Aorta (tissue), 5 donors: ENCODE measurements at regions not wholly inside any gene's neighbourhood (a gene's known extent, or its start where the extent isn't known, plus 50 kb on each side); places are given as distances from the start of the nearest gene placed in this dataset.

Experiments used
- ATAC-seq: fragments of 200-7000 bp; cut with Tn5 transposase; one replicate; pipeline ENCODE4 v1.9.1; 2022; ENCODE audit warnings: moderate library complexity; ENCODE audit not compliant: low FRiP score
- DNase-seq, 2 donors: peaks; one replicate each; pipeline ENCODE4 v3.0.0-alpha.2; 2020
- H3K27ac ChIP-seq, 2 donors: one replicate each; pipeline ENCODE4 v1.5.1; 2013; ENCODE audit warnings: low read length in 2 of 2, mild to moderate bottlenecking in 2 of 2, moderate library complexity in 2 of 2, control low read depth in 1 of 2, inconsistent platforms in 1 of 2, low read depth in 1 of 2
- H3K27me3 ChIP-seq, 2 donors: one replicate each; pipeline ENCODE4 v1.6.1; 2013; ENCODE audit warnings: control low read depth in 1 of 2, low read length in 1 of 2, mild to moderate bottlenecking in 1 of 2, moderate library complexity in 1 of 2; ENCODE audit not compliant: insufficient read depth in 2 of 2, control insufficient read depth in 1 of 2
- H3K36me3 ChIP-seq, 2 donors: one replicate each; pipeline ENCODE4 v1.6.1; 2013; ENCODE audit warnings: control low read depth in 1 of 2, low read length in 1 of 2, mild to moderate bottlenecking in 1 of 2; ENCODE audit not compliant: insufficient read depth in 2 of 2, control insufficient read depth in 1 of 2
- H3K4me1 ChIP-seq, 2 donors: one replicate each; pipeline ENCODE4 v1.6.1; 2013; ENCODE audit warnings: low read length in 2 of 2, control low read depth in 1 of 2, mild to moderate bottlenecking in 1 of 2, moderate library complexity in 1 of 2; ENCODE audit not compliant: insufficient read depth in 2 of 2, control insufficient read depth in 1 of 2
- H3K4me3 ChIP-seq, 2 donors: one replicate each; pipeline ENCODE4 v1.5.1; 2013; ENCODE audit warnings: low read length in 2 of 2, control low read depth in 1 of 2, mild to moderate bottlenecking in 1 of 2
- H3K9me3 ChIP-seq: one replicate; pipeline ENCODE4 v1.6.1; 2013; ENCODE audit warnings: mild to moderate bottlenecking, low read length; ENCODE audit not compliant: control insufficient read depth
- WGBS, 2 donors: extraction: QIAGEN DNeasy Blood & Tissue Kit; methylation state at CpG; one replicate each; pipeline ENCODE4 v1.1.7; 2013; 5-methylcytosine and 5-hydroxymethylcytosine counted together
- intact Hi-C, 2 donors: fragments of 100-400 bp; cut with DNase I; formaldehyde crosslinking; loops; one replicate each; pipeline versions ENCODE4 v1.14.2 to v1.15.0; 2022
- donor health status: healthy with polysubstance abuse.
- donor health status: Bipolar disorder and iron deficiency.
- donor health status: DM: no; HTN: no; CAD: no.
- donor health status: DM: no; HTN: no; CAD: no.
- donor health status: DM: yes; HTN: yes; CAD: no.

DNA sequence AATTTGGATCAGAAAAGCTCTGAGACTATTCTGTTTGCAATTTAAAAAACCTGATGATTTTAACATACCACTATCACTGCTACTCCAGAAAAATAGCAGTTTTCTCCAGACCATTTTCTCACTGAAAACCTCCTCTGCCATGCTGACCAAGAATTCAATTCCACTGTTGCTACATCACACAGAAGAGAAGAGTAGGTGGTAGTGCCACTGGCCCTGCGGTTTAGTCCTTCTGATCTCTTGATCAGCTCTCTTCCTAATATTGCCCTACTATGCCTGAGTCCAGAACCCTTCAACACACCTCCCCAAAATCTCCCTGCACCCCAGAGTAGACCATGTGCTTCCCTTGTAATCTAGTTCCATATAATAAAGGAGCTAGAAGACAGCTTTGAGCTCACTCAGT is 55.8 kb upstream of the HS3ST1 start:
- intact Hi-C loops: no loop called here
- no peak for ATAC-seq

DNA sequence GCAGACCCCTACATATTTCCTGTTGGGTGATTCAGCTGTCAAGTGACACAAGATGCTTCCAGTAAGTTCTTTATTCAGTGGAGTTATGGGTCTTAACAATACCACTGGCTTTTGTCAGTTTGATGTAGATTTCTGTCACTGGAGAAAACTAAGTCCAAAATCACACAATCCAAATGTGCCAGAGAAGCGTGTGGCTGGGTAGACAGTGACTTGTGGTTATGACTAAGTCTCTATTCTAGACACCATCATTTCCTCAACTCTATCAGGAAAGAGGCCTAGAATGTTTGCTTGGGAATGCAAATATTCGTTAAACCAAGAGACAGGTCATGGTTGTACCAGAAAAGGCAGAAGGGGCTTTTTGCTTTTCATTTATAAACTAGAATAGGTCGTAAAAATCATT is 54.4 kb upstream of the HS3ST1 start:
- H3K27me3 ChIP-seq: no peaks in the 10 kb centered on the region
- H3K4me3 ChIP-seq: no peak overlapping the region
- H3K36me3 ChIP-seq: no peaks in the 10 kb centered on the region
- H3K9me3 ChIP-seq: no peaks in the 10 kb centered on the region
- ATAC-seq (no peak), DNase-seq (no peak)
- intact Hi-C loops: no loop called here
- no peak overlapping the region for H3K27ac ChIP-seq
- no peaks in the 10 kb centered on the region for H3K4me1 ChIP-seq
- WGBS, 2 donors: 66 to 69% methylated on average over 3 of the region's 3 CpGs

More for the DNA sequence above, 55.8 kb upstream of the HS3ST1 start:
- Histone ChIP-seq H3K9me3 (no peaks in the 10 kb centered on the region), H3K36me3 (no peaks in the 10 kb centered on the region), H3K27me3 (no peaks in the 10 kb centered on the region), H3K4me1 (no peaks in the 10 kb centered on the region), H3K27ac (no peak overlapping the region), H3K4me3 (no peak overlapping the region)
- WGBS, 2 donors: 96 to 100% methylated on average over 1 of the region's 1 CpG
- DNase-seq: no peak

DNA sequence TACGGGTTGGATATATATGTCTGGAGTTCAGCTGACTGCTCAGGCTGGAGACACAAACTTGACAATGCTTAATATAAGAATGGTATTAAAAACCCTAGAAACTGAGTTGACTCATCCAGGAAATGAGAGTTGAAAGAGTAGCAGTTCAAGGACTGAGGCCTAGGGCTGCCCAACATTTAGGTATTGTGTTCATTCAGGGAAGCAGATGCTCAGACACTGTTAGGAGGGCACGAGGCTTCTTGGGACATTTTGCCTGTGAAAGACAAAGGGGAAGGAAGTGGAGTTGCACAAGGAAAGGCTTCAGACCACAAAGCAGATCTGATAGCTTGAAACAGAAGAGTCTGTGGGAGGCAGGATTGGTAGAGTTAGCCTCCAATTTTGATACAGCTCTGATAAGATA is 52.0 kb upstream of the HS3ST1 start:
- intact Hi-C loops: no loop called here
- no peak overlapping the region for H3K4me3 ChIP-seq
- H3K9me3 ChIP-seq: no peaks in the 10 kb centered on the region
- no peaks in the 10 kb centered on the region for H3K27me3 ChIP-seq
- H3K4me1 ChIP-seq: no peaks in the 10 kb centered on the region
- no peaks in the 10 kb centered on the region for H3K36me3 ChIP-seq
- DNase-seq (peak in 1 of 2 donors; percentile 77), ATAC-seq (no peak)
- 83 to 84% methylated on average over 2 of the region's 2 CpGs for WGBS, 2 donors
- no peak overlapping the region for H3K27ac ChIP-seq
